ENCODE measurements at regions not wholly inside any gene's neighbourhood (a gene's known extent, or its start where the extent isn't known, plus 50 kb on each side); places are given as distances from the start of the nearest gene placed in this dataset.

- TF ChIP-seq TAF1 (IDR thresholded peaks at IDR 0.05; ENCODE audit: low read depth, low read length): no peak
- TF ChIP-seq POLR2AphosphoS5 (IDR thresholded peaks at IDR 0.05; ENCODE audit: low read depth, low read length): no peak
- no peak for TF ChIP-seq POLR2A (IDR thresholded peaks at IDR 0.05; ENCODE audit: low read depth, low read length)
- no peak for TF ChIP-seq SPI1 (IDR thresholded peaks at IDR 0.05; ENCODE audit: low read depth, low read length)
These were observed 598.3 kb upstream of the JAG1 start for GRCh38 chr20:11271920-11272594.
